ENCODE measurements at regions not wholly inside any gene's neighbourhood (a gene's known extent, or its start where the extent isn't known, plus 50 kb on each side); places are given as distances from the start of the nearest gene placed in this dataset.

GRCh38 chr2:133824869-133825268 is 256.6 kb upstream of the NCKAP5 start:
- TF ChIP-seq, protein P1, sequence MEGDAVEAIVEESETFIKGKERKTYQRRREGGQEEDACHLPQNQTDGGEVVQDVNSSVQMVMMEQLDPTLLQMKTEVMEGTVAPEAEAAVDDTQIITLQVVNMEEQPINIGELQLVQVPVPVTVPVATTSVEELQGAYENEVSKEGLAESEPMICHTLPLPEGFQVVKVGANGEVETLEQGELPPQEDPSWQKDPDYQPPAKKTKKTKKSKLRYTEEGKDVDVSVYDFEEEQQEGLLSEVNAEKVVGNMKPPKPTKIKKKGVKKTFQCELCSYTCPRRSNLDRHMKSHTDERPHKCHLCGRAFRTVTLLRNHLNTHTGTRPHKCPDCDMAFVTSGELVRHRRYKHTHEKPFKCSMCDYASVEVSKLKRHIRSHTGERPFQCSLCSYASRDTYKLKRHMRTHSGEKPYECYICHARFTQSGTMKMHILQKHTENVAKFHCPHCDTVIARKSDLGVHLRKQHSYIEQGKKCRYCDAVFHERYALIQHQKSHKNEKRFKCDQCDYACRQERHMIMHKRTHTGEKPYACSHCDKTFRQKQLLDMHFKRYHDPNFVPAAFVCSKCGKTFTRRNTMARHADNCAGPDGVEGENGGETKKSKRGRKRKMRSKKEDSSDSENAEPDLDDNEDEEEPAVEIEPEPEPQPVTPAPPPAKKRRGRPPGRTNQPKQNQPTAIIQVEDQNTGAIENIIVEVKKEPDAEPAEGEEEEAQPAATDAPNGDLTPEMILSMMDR (conservative IDR thresholded peaks at IDR 0.05; ENCODE audit: low read length) = no peak
- no peak for TF ChIP-seq EZH2phosphoT487 (IDR thresholded peaks at IDR 0.05; ENCODE audit: borderline replicate concordance, low read depth, low read length)
